Upper lobe of left lung (tissue), 4 donors: ENCODE measurements at regions not wholly inside any gene's neighbourhood (a gene's known extent, or its start where the extent isn't known, plus 50 kb on each side); places are given as distances from the start of the nearest gene placed in this dataset.

Experiments
- CTCF ChIP-seq, 6 experiments: fragments of 450-650 bp in 4 of 6; fragments of 200-600 bp in 2 of 6; sonication (generic) in 2 of 6; IDR thresholded peaks; one replicate each; pipeline ENCODE4 v1.5.1; 2016 to 2019; ENCODE audit warnings: antibody characterized with exemption in 6 of 6
- POLR2AphosphoS5 ChIP-seq, 2 donors: sonication (generic); formaldehyde crosslinking; IDR thresholded peaks; one replicate each; pipeline ENCODE4 v1.5.1; 2017; ENCODE audit warnings: antibody characterized with exemption in 2 of 2

- no peak for TF ChIP-seq CTCF (IDR thresholded peaks at IDR 0.05)
- no peak for TF ChIP-seq POLR2AphosphoS5 (IDR thresholded peaks at IDR 0.05)
Measured at GRCh38 chr3:151644020-151644620, 89.6 kb upstream of the AADACL2 start.
